ENCODE measurements at regions not wholly inside any gene's neighbourhood (a gene's known extent, or its start where the extent isn't known, plus 50 kb on each side); places are given as distances from the start of the nearest gene placed in this dataset.

DNA sequence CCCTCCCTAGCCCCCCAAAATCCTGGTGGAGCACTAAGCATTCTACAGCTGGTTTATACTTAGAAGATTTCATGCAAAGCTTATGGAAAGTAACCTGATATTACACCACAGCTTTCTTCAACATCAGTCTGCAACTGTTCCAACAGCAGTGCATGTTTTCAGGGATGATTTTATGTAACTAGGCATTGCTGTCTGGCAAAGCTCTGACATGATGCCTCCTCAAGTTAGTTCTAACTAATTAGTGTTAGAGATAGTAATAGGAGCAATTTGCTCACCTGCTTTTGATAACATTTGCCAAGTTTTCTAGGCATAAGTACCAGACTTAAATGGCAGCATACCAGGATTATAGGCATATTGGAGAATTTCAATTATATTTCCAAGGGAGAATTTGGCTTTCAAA is 330.3 kb upstream of the SGO1 start:
- in situ Hi-C loops (cut with HindIII; ENCODE audit: low pct_unique_long_range_greater_than_20kb, low sequenced_read_pairs) = no loop called here

DNA sequence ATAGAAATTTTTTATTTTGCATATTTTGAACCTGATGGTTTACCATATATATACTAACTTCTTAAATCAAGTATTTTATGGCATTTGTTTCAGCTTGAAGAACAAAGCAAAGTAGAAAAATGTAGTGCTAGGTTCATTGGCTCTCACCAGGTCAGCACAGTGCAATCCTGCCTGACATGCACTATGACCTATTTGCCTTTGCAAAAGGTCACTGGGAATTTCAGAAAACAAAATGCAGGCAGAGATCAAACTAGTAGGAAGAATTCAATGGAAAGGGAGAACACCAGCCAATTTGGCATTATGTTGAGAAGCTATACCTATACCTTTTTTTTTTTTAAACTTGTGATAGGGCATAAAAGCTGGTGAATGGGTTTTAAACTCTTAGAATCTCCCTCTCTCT is 329.8 kb upstream of the SGO1 start:
- ATAC-seq (no peak), DNase-seq (ENCODE audit: low read depth, low spot score) (no peak)
- Histone ChIP-seq H3K27me3 (ENCODE audit: control insufficient read depth, insufficient read depth, low read length) (no peaks in the 10 kb centered on the region), H3K36me3 (ENCODE audit: control insufficient read depth, insufficient read depth, low read length) (no peaks in the 10 kb centered on the region), H3K4me1 (ENCODE audit: control insufficient read depth, insufficient read depth, low read length) (no peaks in the 10 kb centered on the region), H3K27ac (ENCODE audit: low read length) (no peak overlapping the region), H3K9me3 (ENCODE audit: control insufficient read depth, insufficient read depth, low read depth, low read length) (no peaks in the 10 kb centered on the region), H3K4me3 (ENCODE audit: low read depth in 2 of 2, low read length in 2 of 2) (no peak overlapping the region)
- TF ChIP-seq REST (IDR thresholded peaks at IDR 0.05; ENCODE audit: insufficient read depth in 1 of 2, low read depth in 2 of 2, low read length in 1 of 2) = no peak
- no peak for TF ChIP-seq TCF7L2 (IDR thresholded peaks at IDR 0.05; ENCODE audit: low read depth, low read length)
- TF ChIP-seq CTCF (IDR thresholded peaks at IDR 0.05) = no peak
- TF ChIP-seq POLR2AphosphoS5 (IDR thresholded peaks at IDR 0.05; ENCODE audit: low read depth, low read length) = no peak
- TF ChIP-seq SIN3A (IDR thresholded peaks at IDR 0.05; ENCODE audit: borderline replicate concordance, insufficient read depth, low read depth, low read length) = no peak
- ChIA-PET CTCF (no interaction called here), POLR2A (no interaction called here)
- intact Hi-C loops (cut with micrococcal nuclease; ENCODE audit: unreplicated experiment) (no loop called here), in situ Hi-C loops (cut with HindIII; ENCODE audit: low pct_unique_long_range_greater_than_20kb, low sequenced_read_pairs) (no loop called here)
- no TSS peak for BruUV-seq (replicated peaks)

More for the DNA sequence above, 330.3 kb upstream of the SGO1 start:
- Histone ChIP-seq H3K4me3 (ENCODE audit: low read depth in 2 of 2, low read length in 2 of 2) (no peak overlapping the region), H3K27me3 (ENCODE audit: control insufficient read depth, insufficient read depth, low read length) (no peaks in the 10 kb centered on the region), H3K27ac (ENCODE audit: low read length) (no peak overlapping the region), H3K36me3 (ENCODE audit: control insufficient read depth, insufficient read depth, low read length) (no peaks in the 10 kb centered on the region), H3K4me1 (ENCODE audit: control insufficient read depth, insufficient read depth, low read length) (no peaks in the 10 kb centered on the region), H3K9me3 (ENCODE audit: control insufficient read depth, insufficient read depth, low read depth, low read length) (no peaks in the 10 kb centered on the region)
- BruUV-seq (replicated peaks) = no TSS peak
- DNase-seq (ENCODE audit: low read depth, low spot score) (no peak), ATAC-seq (no peak)
- CTCF ChIA-PET = no interaction called here
- intact Hi-C loops (cut with micrococcal nuclease; ENCODE audit: unreplicated experiment) = no loop called here
- POLR2A ChIA-PET = no interaction called here
- TF ChIP-seq SIN3A (IDR thresholded peaks at IDR 0.05; ENCODE audit: borderline replicate concordance, insufficient read depth, low read depth, low read length) = no peak
- TF ChIP-seq POLR2AphosphoS5 (IDR thresholded peaks at IDR 0.05; ENCODE audit: low read depth, low read length) = no peak
- TF ChIP-seq REST (IDR thresholded peaks at IDR 0.05; ENCODE audit: insufficient read depth in 1 of 2, low read depth in 2 of 2, low read length in 1 of 2) = no peak
- no peak for TF ChIP-seq CTCF (IDR thresholded peaks at IDR 0.05)

Measured in Panc1 (cell line).